ENCODE measurements at regions not wholly inside any gene's neighbourhood (a gene's known extent, or its start where the extent isn't known, plus 50 kb on each side); places are given as distances from the start of the nearest gene placed in this dataset.
A peak's percentile ranks its signal among the peaks of the same experiment; 100 is the strongest.

GRCh38 chr15:66950114-66950513, 115.3 kb upstream of the SMAD3 start:
- DNase-seq: no peak

GRCh38 chr15:66951531-66952320, 113.7 kb upstream of the SMAD3 start:
- DNase-seq: no peak

GRCh38 chr15:66952756-66953522, 112.5 kb upstream of the SMAD3 start:
- DNase-seq: no peak

GRCh38 chr15:66953523-66954229, 111.7 kb upstream of the SMAD3 start:
- no peak for DNase-seq

- no peak for DNase-seq
Observed at GRCh38 chr15:66954601-66955000, 110.8 kb upstream of the SMAD3 start.

- no peak for DNase-seq
Observed at GRCh38 chr15:66955001-66955516, 110.3 kb upstream of the SMAD3 start.

GRCh38 chr15:66955871-66956585, 109.4 kb upstream of the SMAD3 start:
- peak; percentile 56 for DNase-seq

GRCh38 chr15:66956672-66957430, 108.6 kb upstream of the SMAD3 start:
- DNase-seq: no peak

GRCh38 chr15:66957431-66957720, 108.0 kb upstream of the SMAD3 start:
- DNase-seq: no peak

GRCh38 chr15:66959066-66959465, 106.3 kb upstream of the SMAD3 start:
- DNase-seq: no peak

- DNase-seq: no peak
Observed at GRCh38 chr15:66959875-66960274, 105.5 kb upstream of the SMAD3 start.

GRCh38 chr15:66960519-66960918, 104.9 kb upstream of the SMAD3 start:
- no peak for DNase-seq

GRCh38 chr15:66961407-66961884, 104.0 kb upstream of the SMAD3 start:
- DNase-seq: no peak

- no peak for DNase-seq
Observed at GRCh38 chr15:66961901-66962300, 103.5 kb upstream of the SMAD3 start.

GRCh38 chr15:66962522-66962921, 102.9 kb upstream of the SMAD3 start:
- DNase-seq: no peak

- no peak for DNase-seq
Observed at GRCh38 chr15:66963084-66963483, 102.3 kb upstream of the SMAD3 start.

GRCh38 chr15:66963710-66964109, 101.7 kb upstream of the SMAD3 start:
- no peak for DNase-seq

GRCh38 chr15:66964111-66964738, 101.2 kb upstream of the SMAD3 start:
- no peak for DNase-seq

- no peak for DNase-seq
Observed at GRCh38 chr15:66964791-66965190, 100.6 kb upstream of the SMAD3 start.

GRCh38 chr15:66965201-66965900, 100.1 kb upstream of the SMAD3 start:
- DNase-seq: no peak

- DNase-seq: no peak
Observed at GRCh38 chr15:66966256-66966655, 99.1 kb upstream of the SMAD3 start.
